ENCODE measurements at regions not wholly inside any gene's neighbourhood (a gene's known extent, or its start where the extent isn't known, plus 50 kb on each side); places are given as distances from the start of the nearest gene placed in this dataset.

GRCh38 chr2:133667968-133668367 lies 99.7 kb upstream of the NCKAP5 start:
- DNase-seq = no peak

GRCh38 chr2:133668547-133668946 lies 100.3 kb upstream of the NCKAP5 start:
- no peak for DNase-seq

- DNase-seq = no peak
Observed at GRCh38 chr2:133673305-133673905, 105.1 kb upstream of the NCKAP5 start.

- no peak for DNase-seq
Observed at GRCh38 chr2:133674066-133674432, 105.8 kb upstream of the NCKAP5 start.

GRCh38 chr2:133674433-133675331 lies 106.4 kb upstream of the NCKAP5 start:
- peak; percentile 44 for DNase-seq

- no peak for DNase-seq
Observed at GRCh38 chr2:133676392-133677130, 108.3 kb upstream of the NCKAP5 start.

- DNase-seq = no peak
Observed at GRCh38 chr2:133680343-133681049, 112.2 kb upstream of the NCKAP5 start.

GRCh38 chr2:133682347-133682746 lies 114.1 kb upstream of the NCKAP5 start:
- DNase-seq = no peak

- DNase-seq = no peak
Observed at GRCh38 chr2:133682906-133683305, 114.6 kb upstream of the NCKAP5 start.

- DNase-seq = no peak
Observed at GRCh38 chr2:133685636-133686215, 117.5 kb upstream of the NCKAP5 start.

GRCh38 chr2:133690780-133691179 lies 122.5 kb upstream of the NCKAP5 start:
- DNase-seq = no peak

- no peak for DNase-seq
Observed at GRCh38 chr2:133691336-133691735, 123.1 kb upstream of the NCKAP5 start.

- DNase-seq = no peak
Observed at GRCh38 chr2:133705287-133705686, 137.0 kb upstream of the NCKAP5 start.

- no peak for DNase-seq
Observed at GRCh38 chr2:133710613-133711012, 142.3 kb upstream of the NCKAP5 start.

- DNase-seq = no peak
Observed at GRCh38 chr2:133711201-133711600, 142.9 kb upstream of the NCKAP5 start.

- DNase-seq = no peak
Observed at GRCh38 chr2:133711806-133712205, 143.5 kb upstream of the NCKAP5 start.

- DNase-seq = no peak
Observed at GRCh38 chr2:133712369-133712768, 144.1 kb upstream of the NCKAP5 start.

GRCh38 chr2:133713049-133713580 lies 144.9 kb upstream of the NCKAP5 start:
- no peak for DNase-seq

- DNase-seq = no peak
Observed at GRCh38 chr2:133716166-133716565, 147.9 kb upstream of the NCKAP5 start.

GRCh38 chr2:133717497-133717896 lies 149.2 kb upstream of the NCKAP5 start:
- no peak for DNase-seq

GRCh38 chr2:133718688-133719201 lies 150.5 kb upstream of the NCKAP5 start:
- DNase-seq = no peak

- DNase-seq = no peak
Observed at GRCh38 chr2:133720429-133720828, 152.2 kb upstream of the NCKAP5 start.

Data from amniotic stem cell (primary cell).